ENCODE measurements at regions not wholly inside any gene's neighbourhood (a gene's known extent, or its start where the extent isn't known, plus 50 kb on each side); places are given as distances from the start of the nearest gene placed in this dataset.

DNA sequence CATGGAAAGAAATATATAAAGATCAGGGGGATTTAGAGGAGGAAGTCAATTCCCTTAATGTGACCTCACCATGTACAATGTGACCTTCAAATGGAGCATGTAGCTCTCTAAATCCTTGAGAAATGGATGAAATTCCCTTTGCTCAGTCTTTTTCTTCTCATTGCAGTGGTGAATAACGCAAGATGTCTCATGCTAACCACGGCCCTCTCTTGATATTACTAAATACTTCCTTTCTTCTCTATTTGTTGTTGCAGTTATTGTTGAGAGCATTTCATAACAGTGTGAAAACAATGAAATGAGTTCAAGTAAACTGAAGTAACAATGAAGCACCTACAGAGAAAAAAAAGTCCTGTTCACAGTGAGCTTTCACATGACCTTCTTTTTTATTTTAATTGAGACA, 55.6 kb downstream of the ZNF281 start:
- Histone ChIP-seq H3K27me3 (no peaks in the 10 kb centered on the region), H3K9me3 (no peaks in the 10 kb centered on the region), H3K4me3 (no peak overlapping the region), H3K27ac (peak overlapping the region in 3 of 4 donors; percentile 56 to 79 (median 67)), H3K4me1 (peaks cover 9 to 28% (median 18%) of the 10 kb centered on the region in 4 donors), H3K36me3 (no peaks in the 10 kb centered on the region)
- WGBS, 2 donors = 34 to 47% methylated on average over 2 of the region's 2 CpGs
- TF ChIP-seq POLR2A (IDR thresholded peaks at IDR 0.05) (no peak), POLR2AphosphoS5 (IDR thresholded peaks at IDR 0.05) (no peak), EP300 (IDR thresholded peaks at IDR 0.05) (no peak)
- TF ChIP-seq, protein P1, sequence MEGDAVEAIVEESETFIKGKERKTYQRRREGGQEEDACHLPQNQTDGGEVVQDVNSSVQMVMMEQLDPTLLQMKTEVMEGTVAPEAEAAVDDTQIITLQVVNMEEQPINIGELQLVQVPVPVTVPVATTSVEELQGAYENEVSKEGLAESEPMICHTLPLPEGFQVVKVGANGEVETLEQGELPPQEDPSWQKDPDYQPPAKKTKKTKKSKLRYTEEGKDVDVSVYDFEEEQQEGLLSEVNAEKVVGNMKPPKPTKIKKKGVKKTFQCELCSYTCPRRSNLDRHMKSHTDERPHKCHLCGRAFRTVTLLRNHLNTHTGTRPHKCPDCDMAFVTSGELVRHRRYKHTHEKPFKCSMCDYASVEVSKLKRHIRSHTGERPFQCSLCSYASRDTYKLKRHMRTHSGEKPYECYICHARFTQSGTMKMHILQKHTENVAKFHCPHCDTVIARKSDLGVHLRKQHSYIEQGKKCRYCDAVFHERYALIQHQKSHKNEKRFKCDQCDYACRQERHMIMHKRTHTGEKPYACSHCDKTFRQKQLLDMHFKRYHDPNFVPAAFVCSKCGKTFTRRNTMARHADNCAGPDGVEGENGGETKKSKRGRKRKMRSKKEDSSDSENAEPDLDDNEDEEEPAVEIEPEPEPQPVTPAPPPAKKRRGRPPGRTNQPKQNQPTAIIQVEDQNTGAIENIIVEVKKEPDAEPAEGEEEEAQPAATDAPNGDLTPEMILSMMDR (IDR thresholded peaks at IDR 0.05) = no peak
- ATAC-seq (ENCODE audit: low FRiP score in 2 of 2) (no peak), DNase-seq (no peak)

DNA sequence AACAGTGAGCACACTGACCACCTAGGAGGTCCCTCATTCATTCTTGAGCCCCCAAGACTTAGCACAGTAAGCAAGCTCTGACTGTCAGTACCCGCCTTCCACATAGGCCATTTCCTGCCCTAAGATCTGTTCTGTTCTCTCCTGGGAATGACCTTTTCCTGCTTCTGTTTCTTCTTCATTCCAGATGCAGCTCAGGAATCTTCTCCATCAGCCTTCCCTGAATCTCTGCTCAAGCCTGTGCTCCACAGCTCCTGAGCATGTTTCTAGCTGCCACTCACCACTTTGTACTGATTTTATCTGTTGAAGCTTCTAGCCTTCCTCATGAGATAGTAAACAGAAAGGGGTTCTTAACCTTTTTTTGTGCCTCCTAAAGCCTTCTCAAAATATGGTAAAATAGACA, 56.6 kb downstream of the ZNF281 start:
- no peaks in the 10 kb centered on the region for H3K9me3 ChIP-seq
- no peak for ATAC-seq (ENCODE audit: low FRiP score in 2 of 2)
- peak overlapping the region in 1 of 4 donors; percentile 79 for H3K27ac ChIP-seq
- no peak overlapping the region for H3K4me3 ChIP-seq
- no peak for TF ChIP-seq EP300 (IDR thresholded peaks at IDR 0.05)
- TF ChIP-seq, protein P1 (IDR thresholded peaks at IDR 0.05) = no peak
- TF ChIP-seq POLR2A (IDR thresholded peaks at IDR 0.05) = no peak
- TF ChIP-seq POLR2AphosphoS5 (IDR thresholded peaks at IDR 0.05) = no peak
- H3K36me3 ChIP-seq = no peaks in the 10 kb centered on the region
- peaks cover 9 to 28% (median 18%) of the 10 kb centered on the region in 4 donors for H3K4me1 ChIP-seq
- WGBS, 2 donors = 71 to 74% methylated on average over 1 of the region's 1 CpG
- DNase-seq = no peak
- H3K27me3 ChIP-seq = no peaks in the 10 kb centered on the region

DNA sequence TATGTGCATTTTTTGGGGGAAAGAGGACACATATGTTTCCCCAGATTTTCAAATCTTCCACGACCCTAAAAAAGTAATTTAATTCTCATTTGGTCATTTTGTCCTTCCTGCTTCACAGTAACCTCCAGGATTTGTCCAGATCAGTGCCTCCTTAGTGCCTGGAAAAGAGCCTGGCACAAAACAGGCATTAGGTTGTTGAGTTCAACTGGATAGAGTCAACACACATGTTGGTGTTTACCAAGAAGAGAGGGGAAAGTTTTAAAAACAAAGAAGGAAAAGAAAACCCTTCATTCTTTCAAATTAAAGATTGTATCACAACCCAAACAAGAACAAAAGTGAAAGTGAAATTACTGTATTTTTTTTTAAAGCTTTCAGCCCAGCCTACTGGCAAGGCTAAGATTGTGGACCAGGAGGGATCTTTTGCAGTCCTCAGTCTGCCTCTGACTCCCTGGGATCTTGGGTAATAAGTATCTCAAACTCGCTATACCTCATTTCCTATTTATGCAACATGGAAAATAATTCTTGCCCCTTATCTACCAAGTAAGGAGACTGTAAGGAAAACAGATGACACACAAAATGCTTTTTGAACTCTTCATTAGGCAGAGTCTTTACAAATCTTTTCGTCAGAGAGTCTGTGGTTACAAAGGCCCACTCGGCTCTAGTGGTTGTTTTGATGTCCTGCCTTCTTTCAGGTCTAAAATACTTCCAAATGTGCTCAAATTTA, 57.8 kb downstream of the ZNF281 start:
- TF ChIP-seq, protein P1 (IDR thresholded peaks at IDR 0.05) = no peak
- TF ChIP-seq POLR2A (IDR thresholded peaks at IDR 0.05) = no peak
- TF ChIP-seq POLR2AphosphoS5 (IDR thresholded peaks at IDR 0.05) = no peak
- no peak for TF ChIP-seq EP300 (IDR thresholded peaks at IDR 0.05)
- H3K4me3 ChIP-seq = no peak overlapping the region
- peak overlapping the region; percentile 35 to 79 (median 44) for H3K27ac ChIP-seq

DNA sequence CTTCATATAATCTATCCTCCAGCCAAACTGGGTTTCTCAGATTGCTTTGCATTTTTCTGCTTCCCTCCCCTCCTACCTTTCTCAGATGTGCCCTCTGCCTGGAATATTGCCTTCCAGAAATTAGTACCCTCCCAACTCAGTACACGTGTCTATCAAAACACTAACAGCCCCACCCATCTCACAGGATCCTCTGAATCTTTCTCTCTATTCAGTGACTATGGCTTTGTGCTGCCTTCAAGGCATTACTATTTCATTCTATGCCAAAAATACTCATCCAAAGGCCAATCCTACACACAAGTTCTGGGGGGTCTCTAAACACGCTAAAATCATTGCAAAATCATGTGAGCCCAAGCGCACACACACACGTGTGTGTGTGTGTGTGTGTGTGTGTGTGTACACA, 58.4 kb downstream of the ZNF281 start:
- Histone ChIP-seq H3K4me1 (peaks cover 9 to 28% (median 18%) of the 10 kb centered on the region in 4 donors), H3K36me3 (no peaks in the 10 kb centered on the region), H3K9me3 (no peaks in the 10 kb centered on the region), H3K27me3 (no peaks in the 10 kb centered on the region), H3K27ac (peak overlapping the region in 1 of 4 donors; percentile 52), H3K4me3 (no peak overlapping the region)
- ATAC-seq (ENCODE audit: low FRiP score in 2 of 2) (no peak), DNase-seq (no peak)
- WGBS, 2 donors = 76 to 81% methylated on average over 4 of the region's 4 CpGs
- TF ChIP-seq POLR2A (IDR thresholded peaks at IDR 0.05) = no peak
- TF ChIP-seq, protein P1 (IDR thresholded peaks at IDR 0.05) = no peak
- no peak for TF ChIP-seq EP300 (IDR thresholded peaks at IDR 0.05)
- no peak for TF ChIP-seq POLR2AphosphoS5 (IDR thresholded peaks at IDR 0.05)

More for the DNA sequence above, 57.8 kb downstream of the ZNF281 start:
- Histone ChIP-seq H3K4me1 (peaks cover 9 to 28% (median 18%) of the 10 kb centered on the region in 4 donors), H3K36me3 (no peaks in the 10 kb centered on the region), H3K27me3 (no peaks in the 10 kb centered on the region), H3K9me3 (no peaks in the 10 kb centered on the region)
- 18 to 25% methylated on average over 4 of the region's 4 CpGs for WGBS, 2 donors
- ATAC-seq (ENCODE audit: low FRiP score in 2 of 2) (peak; percentile 51 to 79), DNase-seq (no peak)

DNA sequence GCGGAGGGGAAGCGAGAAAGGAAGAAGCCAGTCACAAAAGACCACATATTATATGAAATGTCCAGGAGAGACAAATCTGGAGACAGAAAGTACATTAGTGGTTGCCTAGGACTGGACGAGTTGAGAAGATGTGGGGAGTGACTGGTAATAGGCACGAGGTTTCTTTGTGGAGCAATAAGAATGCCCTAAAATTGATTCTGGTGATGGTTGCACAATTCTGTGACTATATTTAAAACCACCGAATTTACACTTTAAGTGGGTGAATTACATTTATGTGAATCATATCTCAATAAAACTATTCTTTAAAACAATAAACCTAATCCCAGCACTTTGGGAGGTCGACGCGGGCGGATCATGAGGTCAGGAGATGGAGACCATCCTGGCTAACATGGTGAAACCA, 63.1 kb downstream of the ZNF281 start:
- no peaks in the 10 kb centered on the region for H3K27me3 ChIP-seq
- H3K27ac ChIP-seq = no peak overlapping the region
- ATAC-seq (ENCODE audit: low FRiP score in 2 of 2) (no peak), DNase-seq (no peak)
- H3K4me3 ChIP-seq = no peak overlapping the region
- TF ChIP-seq, protein P1 (IDR thresholded peaks at IDR 0.05) = no peak
- TF ChIP-seq EP300 (IDR thresholded peaks at IDR 0.05) (no peak), POLR2A (IDR thresholded peaks at IDR 0.05) (no peak), POLR2AphosphoS5 (IDR thresholded peaks at IDR 0.05) (no peak)
- H3K9me3 ChIP-seq = no peaks in the 10 kb centered on the region
- no peaks in the 10 kb centered on the region for H3K36me3 ChIP-seq
- WGBS, 2 donors = 83 to 87% methylated on average over 9 of the region's 9 CpGs
- peaks cover 0 to 6% (median 3%) of the 10 kb centered on the region in 4 donors for H3K4me1 ChIP-seq

All from upper lobe of left lung (tissue), 6 donors.